Body of pancreas (tissue), 4 donors: ENCODE measurements at regions not wholly inside any gene's neighbourhood (a gene's known extent, or its start where the extent isn't known, plus 50 kb on each side); places are given as distances from the start of the nearest gene placed in this dataset.

Experiments used
- ATAC-seq: fragments of 150-250 bp; one replicate; pipeline ENCODE4 v1.9.1; 2016
- DNase-seq, 4 donors: peaks; one replicate each; pipeline ENCODE4 v3.0.0-alpha.2; 2019
- H3K27ac ChIP-seq, 4 donors: fragments of 200-600 bp; sonication (generic); 1 replicate in 3 of 4; 2 replicates in 1 of 4; pipeline versions ENCODE4 v1.5.1 to v1.6.1; 2016 to 2019; ENCODE audit warnings: mild to moderate bottlenecking in 1 of 4, mixed read lengths in 1 of 4, moderate library complexity in 1 of 4
- H3K27me3 ChIP-seq, 2 donors: fragments of 200-600 bp; sonication (generic); one replicate each; pipeline ENCODE4 v1.6.0; 2016; ENCODE audit warnings: mild to moderate bottlenecking in 1 of 2
- H3K36me3 ChIP-seq, 2 donors: fragments of 200-600 bp; sonication (generic); replicated peaks in 1 of 2; 2 replicates each; pipeline ENCODE4 v1.5.1; 2016; ENCODE audit warnings: low read depth in 2 of 2; ENCODE audit not compliant: insufficient read depth in 1 of 2
- H3K4me1 ChIP-seq: fragments of 200-600 bp; sonication (generic); one replicate; pipeline ENCODE4 v1.6.0; 2016
- H3K4me3 ChIP-seq, 2 donors: fragments of 200-600 bp; sonication (generic); 1 replicate in 1 of 2; 2 replicates in 1 of 2; pipeline ENCODE4 v1.5.1; 2016 to 2019
- H3K9me3 ChIP-seq, 3 donors: fragments of 200-600 bp; sonication (generic); 1 replicate in 2 of 3; 2 replicates in 1 of 3; pipeline ENCODE4 v1.5.1; 2016
- POLR2A ChIP-seq, 3 donors: fragments of 450-650 bp; IDR thresholded peaks; one replicate each; pipeline ENCODE4 v1.6.1; 2016; ENCODE audit warnings: antibody characterized with exemption in 3 of 3, mild to moderate bottlenecking in 2 of 3
- WGBS, 2 donors: methylation state at CpG; one replicate each; pipeline ENCODE4 v1.1.5; 2017; 5-methylcytosine and 5-hydroxymethylcytosine counted together
- intact Hi-C: fragments of 100-400 bp; cut with DNase I; formaldehyde crosslinking; loops from one replicate; pipeline ENCODE4 v1.15.1; 2023
- TF ChIP-seq, protein P1 (sequence below), 7 experiments: fragments of 450-650 bp in 4 of 7; fragments of 200-600 bp in 3 of 7; sonication (generic) in 3 of 7; IDR thresholded peaks; one replicate each; pipeline ENCODE4 v1.5.1; 2016 to 2019; ENCODE audit warnings: antibody characterized with exemption in 7 of 7

GRCh38 chr5:126014676-126015075, 408.5 kb upstream of the GRAMD2B start:
- Histone ChIP-seq H3K36me3 (no peaks in the 10 kb centered on the region), H3K27me3 (no peaks in the 10 kb centered on the region), H3K4me3 (no peak overlapping the region), H3K9me3 (no peaks in the 10 kb centered on the region), H3K4me1 (no peaks in the 10 kb centered on the region), H3K27ac (no peak overlapping the region)
- DNase-seq (no peak), ATAC-seq (no peak)
- 90 to 92% methylated on average over 1 of the region's 1 CpG for WGBS, 2 donors
- intact Hi-C loops: no loop called here
- no peak for TF ChIP-seq POLR2A (IDR thresholded peaks at IDR 0.05)
- TF ChIP-seq, protein P1, sequence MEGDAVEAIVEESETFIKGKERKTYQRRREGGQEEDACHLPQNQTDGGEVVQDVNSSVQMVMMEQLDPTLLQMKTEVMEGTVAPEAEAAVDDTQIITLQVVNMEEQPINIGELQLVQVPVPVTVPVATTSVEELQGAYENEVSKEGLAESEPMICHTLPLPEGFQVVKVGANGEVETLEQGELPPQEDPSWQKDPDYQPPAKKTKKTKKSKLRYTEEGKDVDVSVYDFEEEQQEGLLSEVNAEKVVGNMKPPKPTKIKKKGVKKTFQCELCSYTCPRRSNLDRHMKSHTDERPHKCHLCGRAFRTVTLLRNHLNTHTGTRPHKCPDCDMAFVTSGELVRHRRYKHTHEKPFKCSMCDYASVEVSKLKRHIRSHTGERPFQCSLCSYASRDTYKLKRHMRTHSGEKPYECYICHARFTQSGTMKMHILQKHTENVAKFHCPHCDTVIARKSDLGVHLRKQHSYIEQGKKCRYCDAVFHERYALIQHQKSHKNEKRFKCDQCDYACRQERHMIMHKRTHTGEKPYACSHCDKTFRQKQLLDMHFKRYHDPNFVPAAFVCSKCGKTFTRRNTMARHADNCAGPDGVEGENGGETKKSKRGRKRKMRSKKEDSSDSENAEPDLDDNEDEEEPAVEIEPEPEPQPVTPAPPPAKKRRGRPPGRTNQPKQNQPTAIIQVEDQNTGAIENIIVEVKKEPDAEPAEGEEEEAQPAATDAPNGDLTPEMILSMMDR (IDR thresholded peaks at IDR 0.05): no peak

GRCh38 chr5:126015235-126016181, 407.7 kb upstream of the GRAMD2B start:
- WGBS, 2 donors: 46 to 50% methylated on average over 8 of the region's 8 CpGs
- intact Hi-C loops: no loop called here
- Histone ChIP-seq H3K9me3 (no peaks in the 10 kb centered on the region), H3K36me3 (no peaks in the 10 kb centered on the region), H3K27me3 (no peaks in the 10 kb centered on the region), H3K27ac (no peak overlapping the region), H3K4me1 (no peaks in the 10 kb centered on the region), H3K4me3 (no peak overlapping the region)
- no peak for ATAC-seq
- DNase-seq: no peak
- TF ChIP-seq, protein P1 (IDR thresholded peaks at IDR 0.05): no peak
- TF ChIP-seq POLR2A (IDR thresholded peaks at IDR 0.05): no peak

GRCh38 chr5:126016256-126016655, 407.0 kb upstream of the GRAMD2B start:
- WGBS, 2 donors: 62 to 78% methylated on average over 1 of the region's 1 CpG
- DNase-seq (peak in 1 of 4 donors; percentile 19), ATAC-seq (no peak)
- Histone ChIP-seq H3K27me3 (no peaks in the 10 kb centered on the region), H3K4me1 (no peaks in the 10 kb centered on the region), H3K27ac (no peak overlapping the region), H3K9me3 (no peaks in the 10 kb centered on the region), H3K4me3 (no peak overlapping the region), H3K36me3 (no peaks in the 10 kb centered on the region)
- TF ChIP-seq, protein P1 (IDR thresholded peaks at IDR 0.05): no peak
- TF ChIP-seq POLR2A (IDR thresholded peaks at IDR 0.05): no peak
- intact Hi-C loops: no loop called here

DNA sequence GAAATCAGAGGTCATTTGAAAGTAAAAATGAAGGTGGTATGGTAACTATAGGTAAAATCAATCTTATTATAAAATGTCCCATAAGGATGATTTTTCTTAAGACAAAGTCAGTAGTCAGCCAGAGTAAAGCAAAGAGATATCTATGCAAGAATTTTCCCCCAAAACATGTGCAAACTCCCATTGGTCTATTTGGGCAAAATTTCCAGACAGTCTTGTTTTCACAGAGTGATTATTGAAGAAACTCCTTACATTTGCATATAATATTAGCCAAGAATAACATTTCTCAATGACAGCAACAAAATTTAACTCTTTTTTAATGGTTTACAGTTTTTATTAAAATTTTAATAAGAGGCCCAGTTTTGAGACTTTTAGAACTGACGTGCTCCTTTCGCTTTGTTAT, 406.1 kb upstream of the GRAMD2B start:
- DNase-seq: no peak
- no peak for ATAC-seq

More for the DNA sequence above, 406.1 kb upstream of the GRAMD2B start:
- no peaks in the 10 kb centered on the region for H3K36me3 ChIP-seq
- H3K4me3 ChIP-seq: no peak overlapping the region
- 96 to 98% methylated on average over 2 of the region's 2 CpGs for WGBS, 2 donors
- H3K9me3 ChIP-seq: no peaks in the 10 kb centered on the region
- H3K27me3 ChIP-seq: no peaks in the 10 kb centered on the region
- intact Hi-C loops: no loop called here
- TF ChIP-seq POLR2A (IDR thresholded peaks at IDR 0.05): no peak
- TF ChIP-seq, protein P1 (IDR thresholded peaks at IDR 0.05): no peak
- no peaks in the 10 kb centered on the region for H3K4me1 ChIP-seq
- H3K27ac ChIP-seq: no peak overlapping the region
